GM18907 (cell line): ENCODE measurements at regions not wholly inside any gene's neighbourhood (a gene's known extent, or its start where the extent isn't known, plus 50 kb on each side); places are given as distances from the start of the nearest gene placed in this dataset.

Experiments used
- ATAC-seq: cut with Tn5 transposase; IDR thresholded peaks from one replicate; pipeline ENCODE4 v1.9.1; 2021; ENCODE audit warnings: mild to moderate bottlenecking, moderate library complexity; ENCODE audit not compliant: unreplicated experiment

GRCh38 chr9:3732077-3733038 lies 206.6 kb upstream of the RFX3 start:
- peak; percentile 91 for ATAC-seq

DNA sequence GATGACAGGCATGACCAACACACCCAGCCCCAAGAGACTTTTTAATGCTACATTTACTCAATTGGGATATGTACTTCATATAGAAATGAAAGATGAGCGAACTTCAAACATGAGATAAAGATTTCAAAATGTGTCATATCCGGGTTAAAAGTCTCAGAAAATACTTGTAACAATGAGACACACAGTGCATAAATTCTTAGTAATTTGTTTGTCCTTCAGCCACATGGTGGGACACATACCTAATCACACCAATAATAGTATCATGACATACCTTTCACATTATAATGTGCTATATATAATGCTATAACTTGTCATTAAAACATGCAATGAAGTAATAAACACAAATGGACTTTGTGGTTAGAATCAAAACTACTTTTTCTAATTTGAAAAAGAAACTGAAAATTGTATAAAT lies 204.7 kb upstream of the RFX3 start:
- ATAC-seq, result no peak

GRCh38 chr9:3721096-3721495 lies 195.3 kb upstream of the RFX3 start:
- no peak for ATAC-seq

DNA sequence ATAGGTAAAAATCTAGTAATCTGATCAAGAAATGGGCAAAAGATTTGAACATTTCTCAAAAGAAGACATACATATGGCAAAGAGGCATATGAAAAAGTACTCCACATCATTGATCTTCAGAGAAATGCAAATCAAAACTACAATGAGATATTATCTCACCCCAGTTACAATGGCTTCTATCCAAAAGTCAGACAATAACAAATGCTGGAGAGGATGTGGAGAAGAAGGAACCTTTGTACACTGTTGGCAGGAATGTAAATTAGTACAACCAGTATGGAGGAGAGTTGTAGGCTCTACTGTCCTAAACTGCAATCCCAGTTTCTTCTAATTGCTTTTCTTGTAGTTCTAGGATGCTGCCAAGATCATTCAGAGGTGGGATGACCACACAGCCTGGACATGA lies 193.5 kb upstream of the RFX3 start:
- ATAC-seq, result no peak

- ATAC-seq, result no peak
Observed at GRCh38 chr9:3716415-3716814, 190.6 kb upstream of the RFX3 start.

DNA sequence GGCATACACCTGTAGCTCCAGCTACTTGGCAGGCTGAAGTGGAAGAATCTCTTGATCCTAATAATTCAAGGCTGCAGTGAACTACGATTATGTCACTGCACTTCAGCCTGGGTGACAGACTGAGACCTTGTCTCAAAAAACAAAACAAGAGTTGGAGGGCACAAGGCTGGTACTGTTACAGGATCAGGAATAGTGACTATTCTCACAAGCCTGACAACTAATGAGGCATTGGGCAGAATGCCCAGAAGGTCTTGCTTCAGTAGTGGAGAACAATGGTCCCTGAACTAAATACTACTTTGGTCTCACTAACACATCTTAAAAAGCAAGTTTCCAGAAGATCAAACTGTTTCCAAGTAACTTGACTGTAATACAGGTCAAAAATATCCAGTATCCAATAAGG lies 182.9 kb upstream of the RFX3 start:
- ATAC-seq, result no peak

GRCh38 chr9:3704890-3705289 lies 179.1 kb upstream of the RFX3 start:
- ATAC-seq, result no peak

- ATAC-seq, result no peak
Observed at GRCh38 chr9:3700772-3701171, 175.0 kb upstream of the RFX3 start.

GRCh38 chr9:3699883-3700282 lies 174.1 kb upstream of the RFX3 start:
- ATAC-seq, result no peak

DNA sequence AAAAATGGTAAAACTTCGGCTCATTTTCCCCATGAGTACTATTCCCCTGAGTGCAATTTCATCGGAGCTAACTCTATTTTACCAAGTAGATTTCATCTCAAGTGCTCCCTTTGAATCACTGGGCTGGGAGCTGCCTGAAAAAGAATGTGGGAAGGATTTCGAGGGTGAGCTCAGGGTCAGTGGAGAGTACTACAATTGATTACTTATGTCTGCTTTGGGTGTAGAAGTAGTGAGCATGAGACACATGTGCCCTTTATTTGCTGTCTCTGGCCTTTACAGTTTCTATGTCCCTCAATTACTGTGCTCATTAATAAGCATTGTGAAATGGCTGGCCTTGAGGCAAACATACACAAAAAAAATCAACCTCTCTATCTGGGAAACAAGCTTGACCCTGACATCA lies 172.7 kb upstream of the RFX3 start:
- no peak for ATAC-seq

GRCh38 chr9:3698076-3698475 lies 172.3 kb upstream of the RFX3 start:
- ATAC-seq, result no peak

DNA sequence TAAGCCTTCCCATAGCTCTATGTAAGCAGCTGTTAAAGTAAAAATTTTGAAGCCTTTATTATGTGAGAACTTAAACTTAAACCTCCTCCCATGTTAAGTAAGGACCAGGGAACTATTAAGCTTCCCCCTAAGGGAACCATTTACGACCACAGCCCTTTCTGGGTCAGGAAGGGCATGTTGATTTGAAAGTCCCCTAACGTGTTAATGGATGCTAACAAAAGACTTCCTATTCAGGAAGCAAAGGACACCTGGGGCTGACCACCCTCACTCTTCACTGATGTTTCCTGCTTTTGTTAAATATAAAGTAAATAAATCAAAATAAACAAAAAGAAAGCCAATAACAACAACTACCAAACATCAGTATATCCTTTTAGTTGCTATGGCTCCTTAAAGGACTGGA lies 170.6 kb upstream of the RFX3 start:
- no peak for ATAC-seq

GRCh38 chr9:3692606-3693005 lies 166.8 kb upstream of the RFX3 start:
- ATAC-seq, result no peak

- ATAC-seq, result no peak
Observed at GRCh38 chr9:3689555-3689954, 163.8 kb upstream of the RFX3 start.

- ATAC-seq, result no peak
Observed at GRCh38 chr9:3687145-3687544, 161.3 kb upstream of the RFX3 start.

DNA sequence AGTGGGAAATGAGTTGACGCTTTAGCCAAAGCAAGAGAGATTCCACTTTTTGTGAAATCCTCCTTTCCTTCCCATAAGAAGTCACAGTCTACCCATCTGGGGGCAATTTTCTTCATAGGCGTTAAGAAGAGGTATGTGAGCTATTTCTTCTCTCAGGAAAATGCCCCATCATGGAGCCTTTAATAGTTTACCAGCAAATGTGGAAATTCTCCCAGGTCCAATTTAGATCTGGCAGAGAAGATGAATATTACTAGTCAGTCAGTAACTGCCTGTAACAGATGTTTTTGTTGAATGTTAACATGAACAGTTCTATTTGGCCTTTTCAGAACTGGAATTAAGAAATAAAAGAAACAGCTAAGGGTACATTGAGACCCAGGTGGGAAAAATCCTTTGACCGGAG lies 156.4 kb upstream of the RFX3 start:
- no peak for ATAC-seq

GRCh38 chr9:3677541-3677940 lies 151.7 kb upstream of the RFX3 start:
- ATAC-seq, result no peak

DNA sequence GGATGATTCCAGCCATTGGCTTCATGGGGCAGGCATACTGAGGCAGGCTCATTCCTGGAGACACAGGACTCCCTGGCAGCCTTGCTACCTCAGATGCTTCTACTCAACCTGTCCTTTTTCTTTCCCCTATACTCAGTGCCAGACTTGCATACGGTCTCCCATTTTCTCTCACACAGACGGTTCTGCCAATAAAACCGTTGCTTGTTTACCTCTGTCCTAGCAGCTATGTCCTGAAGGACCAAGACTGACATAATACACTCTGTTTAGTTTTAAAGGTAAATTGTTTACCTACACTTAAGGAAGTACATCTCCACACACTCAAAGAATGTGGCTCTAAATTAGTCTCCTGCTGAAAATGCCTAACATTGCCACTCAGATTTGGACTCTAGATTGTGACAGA lies 151.0 kb upstream of the RFX3 start:
- ATAC-seq, result no peak

DNA sequence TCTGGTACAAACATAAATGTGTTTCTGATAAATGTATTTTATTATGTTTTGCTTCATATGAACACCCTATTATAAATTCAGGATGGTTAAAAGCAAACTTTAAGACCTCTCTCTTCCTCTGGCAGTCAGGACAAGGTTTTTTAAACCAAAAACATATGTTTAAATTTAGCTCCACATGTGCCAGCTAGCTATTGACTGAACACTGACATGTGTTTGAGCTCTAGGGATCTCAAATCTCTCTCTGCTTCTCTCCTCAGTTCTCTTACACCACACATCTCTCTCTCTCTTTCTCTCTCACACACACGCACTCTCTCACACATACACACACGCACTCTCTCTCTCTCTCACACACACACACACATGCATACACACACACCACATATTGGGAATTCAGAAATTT lies 150.1 kb upstream of the RFX3 start:
- ATAC-seq, result no peak

DNA sequence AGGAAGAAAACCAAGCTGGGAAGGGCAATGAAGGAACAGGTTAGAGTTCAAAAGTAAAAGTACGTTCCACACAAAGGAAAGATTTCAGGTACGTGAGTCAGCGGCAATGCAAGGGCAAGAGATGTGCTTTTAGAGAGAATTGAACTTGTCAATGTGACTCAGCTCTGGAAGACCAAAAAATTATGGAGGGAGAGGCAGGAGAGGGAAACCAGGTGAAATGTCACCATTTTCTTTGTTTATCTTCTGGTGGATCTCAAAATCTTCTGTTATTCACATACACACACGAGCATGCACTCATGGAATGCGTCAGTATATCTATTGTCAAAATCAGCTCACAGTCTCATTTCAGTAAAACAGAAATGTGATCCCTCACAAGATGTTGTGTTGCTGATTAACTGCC lies 148.8 kb upstream of the RFX3 start:
- no peak for ATAC-seq

- no peak for ATAC-seq
Observed at GRCh38 chr9:3672399-3672798, 146.6 kb upstream of the RFX3 start.

DNA sequence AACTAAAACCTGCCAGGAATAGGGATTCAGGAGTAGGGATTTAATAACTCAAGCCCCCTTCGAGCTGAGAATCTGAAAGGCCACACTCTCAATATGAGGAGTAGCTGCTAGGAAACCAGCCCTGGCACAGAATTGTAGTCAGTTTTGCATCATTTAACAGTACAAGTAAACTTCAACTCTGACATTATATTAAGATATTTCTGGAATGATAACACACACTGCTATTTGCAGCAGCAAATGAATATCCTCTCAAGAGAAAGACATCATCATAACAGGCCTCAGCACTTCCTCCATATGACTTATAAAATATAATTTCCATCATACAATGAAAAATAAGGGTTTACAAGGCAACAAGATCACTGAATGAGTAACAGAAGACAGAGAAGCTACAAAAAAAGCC lies 138.2 kb upstream of the RFX3 start:
- ATAC-seq, result no peak

GRCh38 chr9:3662671-3663070 lies 136.9 kb upstream of the RFX3 start:
- no peak for ATAC-seq
